Skeletal muscle satellite cell (primary cell): ENCODE measurements at regions not wholly inside any gene's neighbourhood (a gene's known extent, or its start where the extent isn't known, plus 50 kb on each side); places are given as distances from the start of the nearest gene placed in this dataset.

ENCODE experiments used
- H3K27me3 ChIP-seq: 2 replicates; pipeline ENCODE4 v1.7.0; 2013; ENCODE audit warnings: low read length; ENCODE audit not compliant: control insufficient read depth, insufficient read depth
- H3K36me3 ChIP-seq: 2 replicates; pipeline ENCODE4 v1.7.0; 2013; ENCODE audit warnings: mild to moderate bottlenecking, control low read depth, low read length; ENCODE audit not compliant: insufficient read depth
- H3K4me1 ChIP-seq: 2 replicates; pipeline ENCODE4 v1.7.0; 2013; ENCODE audit warnings: low read length; ENCODE audit not compliant: control insufficient read depth, insufficient read depth
- H3K4me2 ChIP-seq: 2 replicates; pipeline ENCODE4 v1.7.0; 2013; ENCODE audit warnings: mild to moderate bottlenecking, low read length
- H3K4me3 ChIP-seq: 2 replicates; pipeline ENCODE4 v1.7.0; 2013; ENCODE audit warnings: low read length
- H3K9ac ChIP-seq: 2 replicates; pipeline ENCODE4 v1.7.0; 2013; ENCODE audit warnings: mild to moderate bottlenecking, low read depth, low read length, moderate library complexity
- H3K9me3 ChIP-seq: replicated peaks from 2 replicates; pipeline ENCODE4 v1.7.0; 2013; ENCODE audit warnings: mild to moderate bottlenecking, control low read depth, low read length

DNA sequence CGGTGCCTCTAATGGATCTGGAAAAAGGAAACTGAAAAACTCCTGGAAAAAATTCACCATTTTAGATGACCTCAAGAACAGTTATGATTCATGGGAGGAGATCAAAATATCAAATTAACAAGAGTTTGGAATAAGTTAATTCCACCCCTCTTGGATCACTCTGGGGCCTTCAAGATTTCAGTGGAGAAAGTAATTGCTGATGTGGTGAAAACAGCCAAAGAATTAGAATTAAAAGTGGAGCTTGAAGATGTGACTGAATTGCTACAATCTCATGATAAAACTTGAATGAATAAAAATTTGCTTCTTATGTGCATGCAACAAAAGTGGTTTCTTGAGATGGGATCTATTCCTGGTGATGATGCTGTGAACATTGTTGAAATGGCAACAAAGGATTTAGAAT is 974.4 kb upstream of the GYPC start:
- Histone ChIP-seq H3K4me1 (no peaks in the 10 kb centered on the region), H3K4me2 (no peak overlapping the region), H3K9me3 (no peaks in the 10 kb centered on the region), H3K27me3 (no peaks in the 10 kb centered on the region), H3K4me3 (no peak overlapping the region), H3K36me3 (no peaks in the 10 kb centered on the region), H3K9ac (no peak overlapping the region)

- Histone ChIP-seq H3K27me3 (no peaks in the 10 kb centered on the region), H3K36me3 (no peaks in the 10 kb centered on the region), H3K9ac (no peak overlapping the region), H3K9me3 (no peaks in the 10 kb centered on the region), H3K4me1 (no peaks in the 10 kb centered on the region), H3K4me3 (no peak overlapping the region), H3K4me2 (no peak overlapping the region)
Measured at GRCh38 chr2:125681976-125682805, 973.8 kb upstream of the GYPC start.

- no peak overlapping the region for H3K9ac ChIP-seq
Measured at GRCh38 chr2:125684256-125684655, 971.7 kb upstream of the GYPC start.

GRCh38 chr2:125684932-125685331 is 971.0 kb upstream of the GYPC start:
- Histone ChIP-seq H3K4me1 (no peaks in the 10 kb centered on the region), H3K36me3 (no peaks in the 10 kb centered on the region), H3K9ac (no peak overlapping the region), H3K9me3 (no peaks in the 10 kb centered on the region), H3K4me3 (no peak overlapping the region), H3K27me3 (no peaks in the 10 kb centered on the region), H3K4me2 (no peak overlapping the region)

More at GRCh38 chr2:125684256-125684655, 971.7 kb upstream of the GYPC start:
- Histone ChIP-seq H3K9me3 (no peaks in the 10 kb centered on the region), H3K4me1 (no peaks in the 10 kb centered on the region), H3K4me3 (no peak overlapping the region), H3K4me2 (no peak overlapping the region), H3K27me3 (no peaks in the 10 kb centered on the region), H3K36me3 (no peaks in the 10 kb centered on the region)

- no peaks in the 10 kb centered on the region for H3K27me3 ChIP-seq
- H3K4me3 ChIP-seq = no peak overlapping the region
- no peaks in the 10 kb centered on the region for H3K36me3 ChIP-seq
- H3K4me1 ChIP-seq = no peaks in the 10 kb centered on the region
- no peak overlapping the region for H3K4me2 ChIP-seq
- H3K9ac ChIP-seq = no peak overlapping the region
- peaks cover 13% of the 10 kb centered on the region for H3K9me3 ChIP-seq
Measured at GRCh38 chr2:125696560-125696959, 959.4 kb upstream of the GYPC start.

GRCh38 chr2:125698280-125698679 is 957.7 kb upstream of the GYPC start:
- H3K4me1 ChIP-seq = no peaks in the 10 kb centered on the region
- no peak overlapping the region for H3K9ac ChIP-seq
- no peaks in the 10 kb centered on the region for H3K36me3 ChIP-seq

DNA sequence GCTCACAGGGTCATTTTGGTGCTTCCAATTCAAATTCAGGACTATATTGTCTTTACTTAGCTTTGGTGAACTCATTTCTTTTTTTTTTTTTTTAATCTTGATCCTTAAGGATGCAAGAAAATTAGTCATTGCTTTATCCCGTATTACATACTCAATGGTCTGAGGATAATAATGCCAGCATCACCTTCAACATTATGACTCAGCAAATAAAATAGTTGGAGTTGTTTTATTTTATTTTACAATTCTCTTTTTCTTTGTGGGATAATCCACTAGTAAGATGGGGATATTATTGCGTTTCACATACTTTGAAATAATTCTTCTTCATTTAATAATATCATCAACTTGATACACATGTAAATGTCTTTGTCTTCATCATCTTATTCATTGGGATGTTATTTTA is 954.9 kb upstream of the GYPC start:
- Histone ChIP-seq H3K9ac (no peak overlapping the region), H3K4me2 (no peak overlapping the region), H3K4me3 (no peak overlapping the region), H3K4me1 (no peaks in the 10 kb centered on the region), H3K9me3 (peaks cover 11% of the 10 kb centered on the region), H3K36me3 (no peaks in the 10 kb centered on the region), H3K27me3 (no peaks in the 10 kb centered on the region)

More at GRCh38 chr2:125698280-125698679, 957.7 kb upstream of the GYPC start:
- Histone ChIP-seq H3K4me2 (no peak overlapping the region), H3K27me3 (no peaks in the 10 kb centered on the region), H3K9me3 (peaks cover 13% of the 10 kb centered on the region), H3K4me3 (no peak overlapping the region)

GRCh38 chr2:125707611-125708010 is 948.3 kb upstream of the GYPC start:
- Histone ChIP-seq H3K9me3 (peaks cover 4% of the 10 kb centered on the region), H3K36me3 (no peaks in the 10 kb centered on the region), H3K4me1 (no peaks in the 10 kb centered on the region)

DNA sequence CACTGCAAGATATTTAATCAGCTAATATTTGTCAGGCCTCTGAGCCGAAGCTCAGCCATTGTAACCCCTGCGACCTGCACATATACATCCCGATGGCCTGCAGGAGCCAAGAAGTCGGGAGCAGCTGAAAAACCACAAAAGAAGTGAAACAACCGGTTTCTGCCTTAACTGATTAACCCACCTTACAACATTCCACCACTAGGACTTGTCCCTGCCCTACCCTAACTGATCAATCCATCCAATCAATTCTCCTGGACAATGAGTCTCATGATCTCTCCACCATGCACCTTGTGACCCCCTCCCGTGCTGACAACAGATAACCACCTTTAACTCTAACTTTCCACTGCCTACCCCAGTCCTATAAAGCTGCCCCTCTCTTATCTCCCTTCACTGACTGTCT is 945.4 kb upstream of the GYPC start:
- Histone ChIP-seq H3K9ac (no peak overlapping the region), H3K4me3 (no peak overlapping the region), H3K36me3 (no peaks in the 10 kb centered on the region), H3K9me3 (peaks cover 15% of the 10 kb centered on the region), H3K27me3 (no peaks in the 10 kb centered on the region), H3K4me2 (no peak overlapping the region), H3K4me1 (no peaks in the 10 kb centered on the region)

More at GRCh38 chr2:125707611-125708010, 948.3 kb upstream of the GYPC start:
- Histone ChIP-seq H3K27me3 (no peaks in the 10 kb centered on the region), H3K4me3 (no peak overlapping the region), H3K4me2 (no peak overlapping the region), H3K9ac (no peak overlapping the region)

DNA sequence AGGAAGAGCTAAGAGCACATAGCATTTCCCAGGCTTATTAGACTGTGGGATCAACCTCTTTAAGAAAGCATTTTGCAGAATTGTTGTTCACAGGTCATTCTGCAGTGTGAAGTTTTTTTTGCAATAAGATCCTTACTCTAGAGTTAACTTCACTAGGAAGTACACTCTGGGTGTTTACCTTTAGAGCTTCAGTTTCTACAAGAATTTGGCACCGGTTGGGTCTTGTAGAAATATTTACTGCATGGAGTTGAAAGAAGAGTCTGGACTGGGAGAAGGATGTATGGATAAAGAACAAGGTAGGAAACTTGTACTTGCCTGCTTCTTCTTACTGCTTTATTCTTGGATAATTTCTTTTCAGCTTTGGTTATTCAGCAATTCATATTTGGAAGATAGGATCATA is 944.9 kb upstream of the GYPC start:
- Histone ChIP-seq H3K4me1 (no peaks in the 10 kb centered on the region), H3K4me3 (no peak overlapping the region), H3K4me2 (no peak overlapping the region), H3K9me3 (peaks cover 15% of the 10 kb centered on the region), H3K27me3 (no peaks in the 10 kb centered on the region), H3K9ac (no peak overlapping the region), H3K36me3 (no peaks in the 10 kb centered on the region)

GRCh38 chr2:125713533-125713932 is 942.4 kb upstream of the GYPC start:
- H3K9me3 ChIP-seq = peaks cover 15% of the 10 kb centered on the region
- no peaks in the 10 kb centered on the region for H3K36me3 ChIP-seq
- no peaks in the 10 kb centered on the region for H3K27me3 ChIP-seq
- H3K4me3 ChIP-seq = no peak overlapping the region
- H3K4me1 ChIP-seq = no peaks in the 10 kb centered on the region
- no peak overlapping the region for H3K9ac ChIP-seq
- no peak overlapping the region for H3K4me2 ChIP-seq

DNA sequence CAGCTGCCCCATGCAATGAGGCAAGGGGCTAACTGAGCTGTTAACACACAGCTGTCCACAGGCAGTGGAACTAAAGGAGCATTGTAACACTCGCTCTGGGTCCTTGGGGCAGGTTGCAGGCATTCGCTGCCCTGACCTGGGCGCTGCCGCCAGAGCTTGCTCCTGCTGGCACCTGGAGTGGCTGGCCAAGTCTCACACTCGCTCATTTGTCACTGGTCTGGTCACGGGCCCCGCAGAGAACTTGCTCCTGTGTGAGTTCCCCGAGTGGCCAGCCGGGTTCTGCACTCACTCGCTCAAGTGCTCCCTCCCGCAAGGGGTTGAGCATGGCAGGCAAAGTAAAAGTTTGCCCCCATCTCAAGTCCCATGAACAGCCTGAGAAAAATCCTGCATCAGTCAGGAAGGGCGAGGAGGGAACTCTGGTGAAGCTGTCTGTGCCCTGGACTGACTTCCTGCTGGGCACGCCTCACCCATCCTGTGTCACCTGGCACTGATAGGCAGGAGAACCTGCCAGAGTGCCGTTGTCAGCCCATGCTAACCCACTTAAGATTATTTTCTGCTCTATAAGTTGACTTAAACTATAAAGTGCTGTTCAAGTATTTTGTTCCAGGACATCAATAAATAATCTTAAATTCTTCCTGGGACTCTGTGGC is 934.8 kb upstream of the GYPC start:
- peaks cover 5% of the 10 kb centered on the region for H3K9me3 ChIP-seq
- no peak overlapping the region for H3K4me2 ChIP-seq
- H3K36me3 ChIP-seq = no peaks in the 10 kb centered on the region
- no peak overlapping the region for H3K9ac ChIP-seq
- no peaks in the 10 kb centered on the region for H3K27me3 ChIP-seq
- H3K4me1 ChIP-seq = no peaks in the 10 kb centered on the region
- H3K4me3 ChIP-seq = no peak overlapping the region
